H9 (cell line): ENCODE measurements at regions not wholly inside any gene's neighbourhood (a gene's known extent, or its start where the extent isn't known, plus 50 kb on each side); places are given as distances from the start of the nearest gene placed in this dataset.
"Not testable (repeated sequence)": the region's sequence is repeated elsewhere in the genome, so short reads cannot be mapped to it uniquely, and the experiment has no call there.

Experiments used
- DNase-seq: peaks from one replicate; pipeline ENCODE4 v3.0.0-alpha.2; 2017
- H2AFZ ChIP-seq: one replicate; pipeline ENCODE4 v1.6.1; 2013; ENCODE audit warnings: mild to moderate bottlenecking, low read length, control low read depth, moderate library complexity
- H2AK5ac ChIP-seq: 2 replicates; pipeline ENCODE4 v1.6.1; 2013; ENCODE audit warnings: low read length, control low read depth, mixed read lengths; ENCODE audit not compliant: insufficient read length
- H2BK120ac ChIP-seq: one replicate; pipeline ENCODE4 v1.6.1; 2013; ENCODE audit warnings: low read depth, mild to moderate bottlenecking, low read length, control low read depth, inconsistent platforms; ENCODE audit not compliant: poor library complexity, severe bottlenecking
- H2BK12ac ChIP-seq: 2 replicates; pipeline ENCODE4 v1.6.1; 2013; ENCODE audit warnings: low read length, control low read depth, mixed read lengths, low read depth; ENCODE audit not compliant: insufficient read length
- H2BK15ac ChIP-seq: 2 replicates; pipeline ENCODE4 v1.6.1; 2013; ENCODE audit warnings: low read depth, low read length, control low read depth
- H2BK20ac ChIP-seq: one replicate; pipeline ENCODE4 v1.6.1; 2013; ENCODE audit warnings: low read depth, mild to moderate bottlenecking, low read length, control low read depth, inconsistent platforms; ENCODE audit not compliant: poor library complexity, severe bottlenecking
- H2BK5ac ChIP-seq: 2 replicates; pipeline ENCODE4 v1.6.1; 2013; ENCODE audit warnings: low read length, control low read depth, mixed read lengths; ENCODE audit not compliant: insufficient read length
- H3K14ac ChIP-seq: 2 replicates; pipeline ENCODE4 v1.6.1; 2013; ENCODE audit warnings: low read length, control low read depth; ENCODE audit not compliant: insufficient read depth
- H3K18ac ChIP-seq: 2 replicates; pipeline ENCODE4 v1.6.1; 2013; ENCODE audit warnings: low read depth, mild to moderate bottlenecking, mixed read lengths, low read length, control low read depth; ENCODE audit not compliant: insufficient read length
- H3K23ac ChIP-seq: 2 replicates; pipeline ENCODE4 v1.6.1; 2013; ENCODE audit warnings: low read length, control low read depth, mixed read lengths, low read depth; ENCODE audit not compliant: insufficient read length
- H3K23me2 ChIP-seq: 2 replicates; pipeline ENCODE4 v1.6.1; 2013; ENCODE audit warnings: low read depth, mild to moderate bottlenecking, mixed read lengths, low read length, control low read depth; ENCODE audit not compliant: insufficient read length, poor library complexity, severe bottlenecking
- H3K27ac ChIP-seq: 2 replicates; pipeline ENCODE4 v1.5.1; 2013; ENCODE audit warnings: low read length, control low read depth, mixed read lengths, low read depth; ENCODE audit not compliant: insufficient read length
- H3K27me3 ChIP-seq: 2 replicates; pipeline ENCODE4 v1.6.1; 2013; ENCODE audit warnings: low read length, control low read depth, inconsistent platforms; ENCODE audit not compliant: insufficient read depth
- H3K4ac ChIP-seq: 2 replicates; pipeline ENCODE4 v1.6.1; 2013; ENCODE audit warnings: low read depth, mild to moderate bottlenecking, control low read depth, inconsistent platforms, low read length, moderate library complexity
- H3K4me1 ChIP-seq: 2 replicates; pipeline ENCODE4 v1.6.1; 2013; ENCODE audit warnings: low read length, control low read depth, inconsistent platforms; ENCODE audit not compliant: insufficient read depth
- H3K4me2 ChIP-seq: 2 replicates; pipeline ENCODE4 v1.6.1; 2013; ENCODE audit warnings: low read length, control low read depth, mixed read lengths; ENCODE audit not compliant: insufficient read length, insufficient read depth
- H3K56ac ChIP-seq: 2 replicates; pipeline ENCODE4 v1.6.1; 2013; ENCODE audit warnings: low read depth, mild to moderate bottlenecking, mixed read lengths, low read length, control low read depth; ENCODE audit not compliant: insufficient read length
- H3K79me1 ChIP-seq: 2 replicates; pipeline ENCODE4 v1.6.1; 2013; ENCODE audit warnings: low read depth, mild to moderate bottlenecking, moderate library complexity, low read length, control low read depth, inconsistent platforms; ENCODE audit not compliant: insufficient read depth, poor library complexity, severe bottlenecking
- H3K79me2 ChIP-seq: 2 replicates; pipeline ENCODE4 v1.6.1; 2013; ENCODE audit warnings: low read length, control low read depth, inconsistent platforms; ENCODE audit not compliant: insufficient read depth
- H3K9ac ChIP-seq: 2 replicates; pipeline ENCODE4 v1.6.1; 2013; ENCODE audit warnings: low read length, control low read depth, mixed read lengths; ENCODE audit not compliant: insufficient read length; ENCODE audit errors: extremely low read depth
- H3K9me3 ChIP-seq: one replicate; pipeline ENCODE4 v1.6.1; 2013; ENCODE audit warnings: low read depth, low read length, inconsistent platforms; ENCODE audit not compliant: control insufficient read depth
- H3T11ph ChIP-seq: one replicate; pipeline ENCODE4 v1.6.1; 2013; ENCODE audit warnings: mild to moderate bottlenecking, low read length, control low read depth, inconsistent platforms
- H4K20me1 ChIP-seq: one replicate; pipeline ENCODE4 v1.6.1; 2013; ENCODE audit not compliant: control insufficient read depth, insufficient read length, insufficient read depth
- H4K5ac ChIP-seq: 2 replicates; pipeline ENCODE4 v1.6.1; 2013; ENCODE audit warnings: low read depth, mild to moderate bottlenecking, mixed read lengths, low read length, control low read depth; ENCODE audit not compliant: insufficient read length
- H4K8ac ChIP-seq: replicated peaks from 2 replicates; pipeline ENCODE4 v1.6.1; 2013; ENCODE audit warnings: low read length, control low read depth, mixed read lengths, low read depth; ENCODE audit not compliant: insufficient read length
- H4K91ac ChIP-seq: 2 replicates; pipeline ENCODE4 v1.6.1; 2013; ENCODE audit warnings: low read depth, mild to moderate bottlenecking, moderate library complexity, mixed read lengths, low read length, control low read depth; ENCODE audit not compliant: insufficient read length
- H3K27ac Mint-ChIP-seq, 3 experiments: 2 replicates in 2 of 3; 3 replicates in 1 of 3; pipeline ENCODE4 v1.8.0; 2020 to 2021; ENCODE audit warnings: mixed read lengths in 3 of 3, mild to moderate bottlenecking in 1 of 3, moderate library complexity in 1 of 3
- H3K27me3 Mint-ChIP-seq: 2 replicates; pipeline ENCODE4 v1.8.0; 2021; ENCODE audit warnings: low read depth, mild to moderate bottlenecking, moderate library complexity, mixed read lengths
- H3K36me3 Mint-ChIP-seq, 3 experiments: 2 replicates in 2 of 3; 3 replicates in 1 of 3; pipeline ENCODE4 v1.8.0; 2020 to 2021; ENCODE audit warnings: low read depth in 3 of 3, mixed read lengths in 3 of 3; ENCODE audit not compliant: insufficient read depth in 1 of 3
- H3K4me1 Mint-ChIP-seq, 2 experiments: 2 replicates each; pipeline ENCODE4 v1.8.0; 2020; ENCODE audit warnings: mixed read lengths in 2 of 2
- H3K4me3 Mint-ChIP-seq, 2 experiments: 2 replicates in 1 of 2; 3 replicates in 1 of 2; pipeline ENCODE4 v1.8.0; 2020 to 2021; ENCODE audit warnings: mild to moderate bottlenecking in 2 of 2, mixed read lengths in 2 of 2, moderate library complexity in 1 of 2
- H3K9me3 Mint-ChIP-seq, 2 experiments: 2 replicates in 1 of 2; 3 replicates in 1 of 2; pipeline ENCODE4 v1.8.0; 2020; ENCODE audit warnings: mild to moderate bottlenecking in 2 of 2, mixed read lengths in 2 of 2, moderate library complexity in 1 of 2
- WGBS: extraction: QIAGEN DNeasy Blood & Tissue Kit; methylation state at CpG from one replicate; pipeline ENCODE4 v1.1.7; 2013; ENCODE audit warnings: missing lambda C conversion rate, low lambda C conversion rate, mixed read lengths; ENCODE audit not compliant: insufficient read length; ENCODE audit errors: extremely low coverage; 5-methylcytosine and 5-hydroxymethylcytosine counted together

DNA sequence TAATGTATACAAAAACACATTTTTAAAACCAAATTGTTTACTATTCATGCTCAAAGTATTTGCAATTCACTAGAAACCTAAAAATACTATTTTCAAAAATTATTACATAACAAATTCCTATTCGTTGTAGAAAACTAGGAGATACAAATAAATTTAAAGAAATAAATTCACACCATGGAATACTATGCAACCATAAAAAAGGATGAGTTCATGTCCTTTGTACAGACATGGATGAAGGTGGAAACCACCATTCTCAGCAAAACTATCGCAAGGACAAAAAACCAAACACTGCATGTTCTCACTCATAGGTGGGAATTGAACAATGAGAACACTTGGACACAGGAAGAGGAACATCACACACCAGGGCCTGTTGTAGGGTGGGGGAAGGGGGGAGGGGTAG is 201.2 kb upstream of the MCHR2 start:
- H3K23ac ChIP-seq, H3K4ac ChIP-seq, H3K4me3 Mint-ChIP-seq, H3K27me3 Mint-ChIP-seq, H3K9me3 ChIP-seq, H3K36me3 Mint-ChIP-seq, H4K20me1 ChIP-seq, H3K14ac ChIP-seq, H4K5ac ChIP-seq, H4K8ac ChIP-seq, H4K91ac ChIP-seq, H3T11ph ChIP-seq, H3K23me2 ChIP-seq, H3K79me1 ChIP-seq, H2BK12ac ChIP-seq, H3K4me1 Mint-ChIP-seq, H3K79me2 ChIP-seq, H3K18ac ChIP-seq, H3K4me1 ChIP-seq, H2BK15ac ChIP-seq, H3K56ac ChIP-seq, H3K9ac ChIP-seq, H3K27ac ChIP-seq, H2BK120ac ChIP-seq, H2BK20ac ChIP-seq, H3K9me3 Mint-ChIP-seq, H3K27ac Mint-ChIP-seq, H3K4me2 ChIP-seq, H2BK5ac ChIP-seq, H2AK5ac ChIP-seq, H2AFZ ChIP-seq, DNase-seq, H3K27me3 ChIP-seq: not testable (repeated sequence)
- WGBS, result no CpG with 5 or more reads among the region's 2 CpGs
